HepG2 (cell line): ENCODE measurements at regions not wholly inside any gene's neighbourhood (a gene's known extent, or its start where the extent isn't known, plus 50 kb on each side); places are given as distances from the start of the nearest gene placed in this dataset.

Experiments used
- ATAC-seq: fragments of 200-7000 bp; cut with Tn5 transposase; 3 replicates; pipeline ENCODE4 v1.9.1; 2020; ENCODE audit warnings: mild to moderate bottlenecking, moderate library complexity
- BruUV-seq: library from RNA; stranded (reverse); fragments of 400-500 nt; replicated peaks from 2 replicates; lab custom pipeline; 2021; lab: Mats Ljungman, UMichigan
- CTCF ChIA-PET: fragments of 300-600 bp; formaldehyde crosslinking; extraction: SDS; loops from one replicate; lab custom pipeline; 2021; ENCODE audit warnings: low total read pairs, inconsistent platforms, low intra/inter-chr PET ratio; lab: Yijun Ruan, JAX
- POLR2A ChIA-PET: fragments of 350-600 bp; sonication (Branson Sonifier 250); formaldehyde crosslinking; loops from one replicate; lab custom pipeline; 2020; ENCODE audit warnings: antibody characterized with exemption, inconsistent platforms; lab: Yijun Ruan, JAX
- DNase-seq: peaks from one replicate; pipeline ENCODE4 v3.0.0-alpha.2; 2015; ENCODE audit warnings: low spot score
- FAIRE-seq: peaks from 3 replicates; lab custom pipeline; 2011; peaks lifted over from hg19 to GRCh38; lab: Jason Lieb, UNC
- H2AFZ ChIP-seq: one replicate; pipeline ENCODE4 v1.6.1; 2011; ENCODE audit warnings: low read length, inconsistent platforms
- H3K27ac ChIP-seq: fragments of 300-600 bp; 3 replicates; pipeline ENCODE4 v1.8.0; 2011; ENCODE audit warnings: mixed run types, mild to moderate bottlenecking, mixed read lengths, low read length, inconsistent platforms; ENCODE audit not compliant: insufficient read depth; ENCODE audit errors: extremely low read length
- H3K27me3 ChIP-seq, 2 experiments: fragments of 200-600 bp in 1 of 2; 2 replicates in 1 of 2; 3 replicates in 1 of 2; pipeline versions ENCODE4 v1.6.0 to v1.8.0; 2011; ENCODE audit warnings: low read length in 2 of 2, mild to moderate bottlenecking in 2 of 2, moderate library complexity in 2 of 2, inconsistent platforms in 1 of 2; ENCODE audit not compliant: insufficient read depth in 2 of 2, control insufficient read depth in 1 of 2
- H3K36me3 ChIP-seq, 2 experiments: fragments of 200-600 bp in 1 of 2; replicated peaks in 1 of 2; 2 replicates in 1 of 2; 3 replicates in 1 of 2; pipeline versions ENCODE4 v1.5.1 to v1.8.0; 2011; ENCODE audit warnings: low read length in 2 of 2, inconsistent platforms in 1 of 2; ENCODE audit not compliant: insufficient read depth in 2 of 2, control insufficient read depth in 1 of 2
- H3K4me1 ChIP-seq: 2 replicates; pipeline ENCODE4 v1.5.1; 2012; ENCODE audit warnings: low read length, inconsistent platforms; ENCODE audit not compliant: insufficient read depth
- H3K4me2 ChIP-seq: 2 replicates; pipeline ENCODE4 v1.6.0; 2011; ENCODE audit warnings: low read depth, low read length, inconsistent platforms
- H3K4me3 ChIP-seq, 3 experiments: fragments of 200-600 bp in 1 of 3; sonication (generic), shearing (Covaris generic) in 1 of 3; replicated peaks in 1 of 3; 2 replicates each; pipeline ENCODE4 v1.5.1; 2011 to 2016; ENCODE audit warnings: low read length in 3 of 3, inconsistent platforms in 2 of 3, low read depth in 2 of 3, mild to moderate bottlenecking in 2 of 3, control low read depth in 1 of 3, mixed read lengths in 1 of 3; ENCODE audit not compliant: insufficient read depth in 1 of 3
- H3K79me2 ChIP-seq: one replicate; pipeline ENCODE4 v1.6.1; 2011; ENCODE audit warnings: low read length, inconsistent platforms; ENCODE audit not compliant: insufficient read depth
- H3K9ac ChIP-seq: 2 replicates; pipeline ENCODE4 v1.6.0; 2011; ENCODE audit warnings: mild to moderate bottlenecking, low read depth, low read length, inconsistent platforms; ENCODE audit not compliant: insufficient read depth
- H3K9me3 ChIP-seq: 2 replicates; pipeline ENCODE4 v1.5.1; 2012; ENCODE audit warnings: mild to moderate bottlenecking, low read length
- H4K20me1 ChIP-seq: 2 replicates; pipeline ENCODE4 v1.6.0; 2011; ENCODE audit warnings: inconsistent platforms, mild to moderate bottlenecking, low read length, moderate library complexity; ENCODE audit not compliant: insufficient read depth
- ATM ChIP-seq: fragments of 450-650 bp; IDR thresholded peaks from 2 replicates; pipeline ENCODE4 v1.7.1; 2017; ENCODE audit warnings: mild to moderate bottlenecking, borderline replicate concordance
- CBX5 ChIP-seq: sonication (generic); formaldehyde crosslinking; IDR thresholded peaks from 2 replicates; pipeline ENCODE4 v1.4.0; 2020; ENCODE audit warnings: missing genetic modification reagents, borderline replicate concordance
- FOXJ3 ChIP-seq: sonication (generic); formaldehyde crosslinking; IDR thresholded peaks from 2 replicates; pipeline ENCODE4 v1.4.0; 2020; ENCODE audit warnings: missing genetic modification reagents, mild to moderate bottlenecking, borderline replicate concordance
- HDAC2 ChIP-seq: sonication (generic); formaldehyde crosslinking; IDR thresholded peaks from 2 replicates; pipeline ENCODE4 v1.4.0; 2020; ENCODE audit warnings: missing genetic modification reagents
- IKZF1 ChIP-seq: fragments of 450-650 bp; IDR thresholded peaks from 2 replicates; pipeline ENCODE4 v1.7.1; 2016
- KDM3A ChIP-seq: IDR thresholded peaks from 2 replicates; pipeline ENCODE4 v1.6.1; 2018; ENCODE audit warnings: low read depth, missing compliant biosample characterization
- KLF11 ChIP-seq: IDR thresholded peaks from 2 replicates; pipeline ENCODE4 v1.6.1; 2016; ENCODE audit warnings: missing compliant biosample characterization
- MAZ ChIP-seq, 2 experiments: sonication (generic) in 1 of 2; formaldehyde crosslinking in 1 of 2; IDR thresholded peaks; 2 replicates each; pipeline versions ENCODE4 v1.5.0 to v1.6.1; 2012 to 2020; ENCODE audit warnings: low read depth in 2 of 2, mild to moderate bottlenecking in 2 of 2, borderline replicate concordance in 1 of 2, improper control_type of control experiment in 1 of 2, low read length in 1 of 2, missing genetic modification reagents in 1 of 2, moderate library complexity in 1 of 2
- MTA1 ChIP-seq: sonication (generic); formaldehyde crosslinking; IDR thresholded peaks from 2 replicates; pipeline ENCODE4 v1.4.0; 2020; ENCODE audit warnings: missing genetic modification reagents, mild to moderate bottlenecking, borderline replicate concordance
- RCOR2 ChIP-seq: IDR thresholded peaks from 2 replicates; pipeline ENCODE4 v1.6.1; 2016; ENCODE audit warnings: missing biosample characterization, missing genetic modification reagents
- RELA ChIP-seq: sonication (generic); formaldehyde crosslinking; IDR thresholded peaks from 2 replicates; pipeline ENCODE4 v1.4.0; 2020; ENCODE audit warnings: missing genetic modification reagents
- ZC3H13 ChIP-seq: sonication (generic); formaldehyde crosslinking; IDR thresholded peaks from 2 replicates; pipeline ENCODE4 v1.8.1; 2023; ENCODE audit warnings: mild to moderate bottlenecking, missing genetic modification reagents, moderate library complexity
- ZNF10 ChIP-seq: sonication (generic); formaldehyde crosslinking; IDR thresholded peaks from 2 replicates; pipeline ENCODE4 v1.4.0; 2020; ENCODE audit warnings: mild to moderate bottlenecking, low read depth, missing genetic modification reagents, borderline replicate concordance
- ZNF101 ChIP-seq: sonication (generic); formaldehyde crosslinking; IDR thresholded peaks from 2 replicates; pipeline ENCODE4 v1.4.0; 2020; ENCODE audit warnings: mild to moderate bottlenecking, low read depth, missing genetic modification reagents, borderline replicate concordance
- ZNF124 ChIP-seq: sonication (generic); formaldehyde crosslinking; IDR thresholded peaks from 2 replicates; pipeline ENCODE4 v1.4.0; 2020; ENCODE audit warnings: missing genetic modification reagents
- ZNF567 ChIP-seq: sonication (generic); formaldehyde crosslinking; IDR thresholded peaks from 2 replicates; pipeline ENCODE4 v1.8.1; 2023; ENCODE audit warnings: mild to moderate bottlenecking, missing genetic modification reagents, borderline replicate concordance
- ZNF709 ChIP-seq: sonication (generic); formaldehyde crosslinking; IDR thresholded peaks from 2 replicates; pipeline ENCODE4 v1.5.0; 2020; ENCODE audit warnings: mild to moderate bottlenecking, missing genetic modification reagents
- ZSCAN29 ChIP-seq: sonication (generic); formaldehyde crosslinking; conservative IDR thresholded peaks from 2 replicates; pipeline ENCODE4 v1.4.0; 2020; ENCODE audit warnings: mild to moderate bottlenecking, missing genetic modification reagents
- WGBS: methylation state at CpG from one replicate; pipeline ENCODE4 v1.1.6; 2017; ENCODE audit warnings: low lambda C conversion rate; 5-methylcytosine and 5-hydroxymethylcytosine counted together
- in situ Hi-C: cut with HindIII; loops from 2 replicates; pipeline ENCODE4 v1.10.0; 2017; ENCODE audit warnings: low pct_unique_long_range_greater_than_20kb; ENCODE audit not compliant: extremely low pct_ligation_motif_present
- intact Hi-C: fragments of 100-400 bp; cut with micrococcal nuclease; formaldehyde crosslinking; loops from one replicate; pipeline ENCODE4 v1.10.0; 2022; ENCODE audit not compliant: unreplicated experiment
- TF ChIP-seq, protein P1 (sequence below): IDR thresholded peaks from 2 replicates; pipeline ENCODE4 v1.6.1; 2016; ENCODE audit warnings: mild to moderate bottlenecking
- TF ChIP-seq, protein P2 (sequence below): sonication (generic); formaldehyde crosslinking; IDR thresholded peaks from 2 replicates; pipeline ENCODE4 v1.4.0; 2020; ENCODE audit warnings: mild to moderate bottlenecking, missing genetic modification reagents, borderline replicate concordance

DNA sequence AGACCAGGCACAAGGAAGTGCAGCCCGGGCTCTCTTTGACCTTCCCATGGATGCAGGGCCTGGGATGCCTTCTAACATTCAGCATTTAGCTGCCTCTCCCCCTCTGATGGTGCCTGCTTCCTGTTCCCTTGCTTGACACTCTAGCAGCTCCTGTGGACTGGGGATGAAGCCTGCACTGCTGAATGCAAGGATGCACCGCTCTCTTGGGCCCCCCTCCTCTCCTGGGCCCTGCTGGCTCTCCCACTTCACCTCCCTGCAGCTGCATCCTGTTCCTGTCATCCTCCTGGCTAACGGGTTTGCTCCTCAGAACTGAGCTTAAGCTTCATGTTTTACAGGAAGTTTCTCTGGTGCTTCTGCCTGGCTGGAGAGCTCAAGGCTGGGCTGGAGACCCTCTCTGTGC, 254.1 kb downstream of the TSN start:
- ATAC-seq = no peak
- H3K4me3 ChIP-seq = no peak overlapping the region

DNA sequence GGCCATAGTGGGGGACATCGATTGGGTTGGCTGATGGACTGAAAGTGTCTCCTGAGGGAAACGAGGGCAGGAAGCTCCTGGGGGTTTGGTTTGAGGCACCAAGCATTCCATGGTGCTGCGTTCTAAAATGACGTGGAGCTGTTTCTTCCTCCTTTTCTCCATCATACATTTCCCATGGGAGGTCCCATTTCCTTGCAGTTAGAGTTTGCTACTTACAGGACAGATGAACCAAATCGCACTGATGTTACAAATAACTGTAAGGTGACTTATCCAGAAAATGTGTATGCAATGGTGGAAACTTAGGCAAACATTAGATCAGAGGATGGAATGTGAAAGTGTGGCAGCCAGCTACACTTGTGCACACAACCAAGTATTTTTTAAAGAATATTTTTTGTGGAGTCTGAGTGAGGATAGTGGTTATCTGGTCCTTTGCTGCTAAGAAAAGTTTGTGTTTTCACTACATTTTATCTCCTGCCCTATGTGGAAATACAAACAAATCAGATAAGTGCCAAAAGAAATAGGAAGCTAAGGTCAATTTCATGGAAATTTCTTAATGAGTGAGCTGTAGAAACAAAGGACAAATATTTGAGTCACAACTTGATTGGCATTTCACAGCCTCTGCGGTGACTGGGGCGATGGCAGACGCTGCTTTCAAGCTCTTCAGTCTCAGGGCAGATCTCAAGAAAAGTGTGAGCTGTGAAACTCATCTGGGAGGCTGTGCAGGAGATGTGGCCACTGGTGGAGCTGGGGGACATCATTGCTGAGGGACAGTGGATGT, 256.2 kb downstream of the TSN start:
- H3K4me3 ChIP-seq = no peak overlapping the region
- H3K36me3 ChIP-seq = no peaks in the 10 kb centered on the region
- no peaks in the 10 kb centered on the region for H3K9me3 ChIP-seq
- H3K9ac ChIP-seq = no peak overlapping the region
- H3K27ac ChIP-seq = no peak overlapping the region
- intact Hi-C loops (no loop called here), in situ Hi-C loops (no loop called here)
- H3K27me3 ChIP-seq = no peaks in the 10 kb centered on the region
- no peak for FAIRE-seq
- no TSS peak for BruUV-seq
- no peak overlapping the region for H3K4me2 ChIP-seq
- POLR2A ChIA-PET = no interaction called here
- H4K20me1 ChIP-seq = no peaks in the 10 kb centered on the region
- 15% methylated on average over 8 of the region's 8 CpGs for WGBS
- DNase-seq = no peak
- no peak overlapping the region for H2AFZ ChIP-seq
- TF ChIP-seq KLF11 = no peak
- no peak for TF ChIP-seq ZNF101 (CRISPR knock-in tag)
- TF ChIP-seq ATM = no peak
- no peak for TF ChIP-seq ZSCAN29
- TF ChIP-seq RCOR2 = no peak
- TF ChIP-seq, protein P1, sequence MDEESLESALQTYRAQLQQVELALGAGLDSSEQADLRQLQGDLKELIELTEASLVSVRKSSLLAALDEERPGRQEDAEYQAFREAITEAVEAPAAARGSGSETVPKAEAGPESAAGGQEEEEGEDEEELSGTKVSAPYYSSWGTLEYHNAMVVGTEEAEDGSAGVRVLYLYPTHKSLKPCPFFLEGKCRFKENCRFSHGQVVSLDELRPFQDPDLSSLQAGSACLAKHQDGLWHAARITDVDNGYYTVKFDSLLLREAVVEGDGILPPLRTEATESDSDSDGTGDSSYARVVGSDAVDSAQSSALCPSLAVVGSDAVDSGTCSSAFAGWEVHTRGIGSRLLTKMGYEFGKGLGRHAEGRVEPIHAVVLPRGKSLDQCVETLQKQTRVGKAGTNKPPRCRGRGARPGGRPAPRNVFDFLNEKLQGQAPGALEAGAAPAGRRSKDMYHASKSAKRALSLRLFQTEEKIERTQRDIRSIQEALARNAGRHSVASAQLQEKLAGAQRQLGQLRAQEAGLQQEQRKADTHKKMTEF (CRISPR knock-in tag) = no peak
- no peak for TF ChIP-seq ZNF709 (CRISPR knock-in tag)
- TF ChIP-seq IKZF1 = no peak
- TF ChIP-seq, protein P2, sequence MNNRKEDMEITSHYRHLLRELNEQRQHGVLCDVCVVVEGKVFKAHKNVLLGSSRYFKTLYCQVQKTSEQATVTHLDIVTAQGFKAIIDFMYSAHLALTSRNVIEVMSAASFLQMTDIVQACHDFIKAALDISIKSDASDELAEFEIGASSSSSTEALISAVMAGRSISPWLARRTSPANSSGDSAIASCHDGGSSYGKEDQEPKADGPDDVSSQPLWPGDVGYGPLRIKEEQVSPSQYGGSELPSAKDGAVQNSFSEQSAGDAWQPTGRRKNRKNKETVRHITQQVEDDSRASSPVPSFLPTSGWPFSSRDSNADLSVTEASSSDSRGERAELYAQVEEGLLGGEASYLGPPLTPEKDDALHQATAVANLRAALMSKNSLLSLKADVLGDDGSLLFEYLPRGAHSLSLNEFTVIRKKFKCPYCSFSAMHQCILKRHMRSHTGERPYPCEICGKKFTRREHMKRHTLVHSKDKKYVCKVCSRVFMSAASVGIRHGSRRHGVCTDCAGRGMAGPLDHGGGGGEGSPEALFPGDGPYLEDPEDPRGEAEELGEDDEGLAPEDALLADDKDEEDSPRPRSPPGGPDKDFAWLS (CRISPR knock-in tag) = no peak
- H3K4me1 ChIP-seq = no peaks in the 10 kb centered on the region
- CTCF ChIA-PET = no interaction called here
- no peaks in the 10 kb centered on the region for H3K79me2 ChIP-seq
- no peak for ATAC-seq

More for the DNA sequence above, 254.1 kb downstream of the TSN start:
- DNase-seq (no peak), FAIRE-seq (no peak)
- no peaks in the 10 kb centered on the region for H3K4me1 ChIP-seq
- H3K79me2 ChIP-seq = no peaks in the 10 kb centered on the region
- no TSS peak for BruUV-seq
- no peaks in the 10 kb centered on the region for H3K36me3 ChIP-seq
- H3K27me3 ChIP-seq = no peaks in the 10 kb centered on the region
- intact Hi-C loops (no loop called here), in situ Hi-C loops (no loop called here)
- CTCF ChIA-PET = no interaction called here
- no peak overlapping the region for H3K9ac ChIP-seq
- POLR2A ChIA-PET = no interaction called here
- H4K20me1 ChIP-seq = no peaks in the 10 kb centered on the region
- no peak overlapping the region for H2AFZ ChIP-seq
- 18% methylated on average over 3 of the region's 3 CpGs for WGBS
- no peaks in the 10 kb centered on the region for H3K9me3 ChIP-seq
- no peak overlapping the region for H3K27ac ChIP-seq
- TF ChIP-seq MTA1 (CRISPR knock-in tag) (no peak), ZNF567 (CRISPR knock-in tag) (no peak), ZNF124 (CRISPR knock-in tag) (no peak), FOXJ3 (no peak), MAZ (IDR thresholded peaks at IDR 0.05; ENCODE audit: borderline replicate concordance, low read depth, low read length) (no peak), MAZ (CRISPR knock-in tag; IDR thresholded peaks at IDR 0.05; ENCODE audit: low read depth) (no peak), KDM3A (no peak), ZC3H13 (no peak), RELA (CRISPR knock-in tag) (no peak), ZNF10 (CRISPR knock-in tag) (no peak), CBX5 (CRISPR knock-in tag) (no peak), HDAC2 (CRISPR knock-in tag) (no peak)
- no peak overlapping the region for H3K4me2 ChIP-seq
